ENCODE measurements at regions not wholly inside any gene's neighbourhood (a gene's known extent, or its start where the extent isn't known, plus 50 kb on each side); places are given as distances from the start of the nearest gene placed in this dataset.

DNA sequence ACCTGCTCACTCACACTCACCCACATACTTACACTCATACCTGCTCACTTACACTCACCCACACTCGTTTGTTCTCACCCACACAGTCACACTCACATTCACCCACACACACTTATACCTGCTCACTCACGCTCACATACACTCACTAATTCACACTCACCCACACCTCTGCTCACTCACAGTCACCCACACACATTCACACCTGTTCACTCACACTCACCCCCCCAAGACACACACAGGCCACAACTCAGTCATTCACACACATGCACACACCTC lies 436.2 kb downstream of the BCL11B start:
- Histone ChIP-seq H3K9ac (ENCODE audit: low read depth, low read length) (no peak overlapping the region), H3K4me1 (ENCODE audit: insufficient read depth, low read length) (no peaks in the 10 kb centered on the region), H3K27ac (ENCODE audit: low read length) (no peak overlapping the region), H3K36me3 (ENCODE audit: insufficient read depth, low read depth, low read length) (no peaks in the 10 kb centered on the region), H3K4me3 (ENCODE audit: low read length) (no peak overlapping the region), H3K9me3 (ENCODE audit: insufficient read depth, low read depth, low read length) (peaks cover 7% of the 10 kb centered on the region), H3K27me3 (ENCODE audit: insufficient read depth, low read length) (no peaks in the 10 kb centered on the region)

DNA sequence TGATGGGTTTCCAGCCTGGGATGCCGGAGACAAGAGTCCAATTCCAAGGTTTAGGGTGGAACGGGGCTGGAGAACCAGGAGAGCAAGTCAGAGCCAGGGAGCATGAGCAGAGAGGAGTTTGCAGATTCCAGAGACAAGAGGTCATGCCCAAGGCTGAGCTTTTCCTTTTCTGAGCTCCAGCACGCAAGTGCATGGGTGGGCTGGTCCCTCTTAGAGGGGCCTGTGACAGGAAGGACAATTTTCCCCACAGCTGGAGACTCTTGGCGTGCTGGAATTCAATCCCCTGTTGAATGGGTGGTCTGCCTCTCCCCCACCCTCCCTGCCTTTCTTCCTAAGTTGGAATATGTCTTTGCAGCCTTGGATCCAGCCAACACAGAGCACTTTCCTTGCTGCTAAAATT lies 431.9 kb downstream of the BCL11B start:
- Histone ChIP-seq H3K9ac (ENCODE audit: low read depth, low read length) (no peak overlapping the region), H3K4me1 (ENCODE audit: insufficient read depth, low read length) (no peaks in the 10 kb centered on the region), H3K36me3 (ENCODE audit: insufficient read depth, low read depth, low read length) (no peaks in the 10 kb centered on the region), H3K27ac (ENCODE audit: low read length) (no peak overlapping the region), H3K9me3 (ENCODE audit: insufficient read depth, low read depth, low read length) (peaks cover 7% of the 10 kb centered on the region; the same call in 1 of the 2 replicates), H3K27me3 (ENCODE audit: insufficient read depth, low read length) (no peaks in the 10 kb centered on the region), H3K4me3 (ENCODE audit: low read length) (no peak overlapping the region)

DNA sequence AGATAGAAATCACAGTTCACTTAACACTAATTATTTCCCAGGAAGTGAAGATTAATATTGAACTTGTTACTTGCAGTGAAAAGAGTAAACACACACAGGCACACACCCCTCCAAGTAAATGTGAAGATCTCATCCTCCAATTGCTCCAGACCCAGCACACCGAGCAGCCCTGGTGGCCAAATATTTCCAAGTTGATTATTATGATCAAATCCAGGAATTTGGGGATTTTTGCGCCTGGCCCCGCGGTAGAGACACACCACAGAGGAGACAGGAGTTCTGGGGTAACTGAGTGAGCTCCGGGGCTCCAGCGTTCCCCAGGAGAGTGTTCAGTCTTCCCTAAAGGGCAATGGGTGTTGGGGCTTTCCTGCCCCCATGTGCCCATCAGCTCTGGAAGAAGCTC lies 431.5 kb downstream of the BCL11B start:
- Histone ChIP-seq H3K4me3 (ENCODE audit: low read length) (no peak overlapping the region), H3K36me3 (ENCODE audit: insufficient read depth, low read depth, low read length) (no peaks in the 10 kb centered on the region), H3K27me3 (ENCODE audit: insufficient read depth, low read length) (no peaks in the 10 kb centered on the region), H3K4me1 (ENCODE audit: insufficient read depth, low read length) (no peaks in the 10 kb centered on the region), H3K9me3 (ENCODE audit: insufficient read depth, low read depth, low read length) (peaks cover 7% of the 10 kb centered on the region; the same call in 1 of the 2 replicates), H3K9ac (ENCODE audit: low read depth, low read length) (no peak overlapping the region), H3K27ac (ENCODE audit: low read length) (no peak overlapping the region)

DNA sequence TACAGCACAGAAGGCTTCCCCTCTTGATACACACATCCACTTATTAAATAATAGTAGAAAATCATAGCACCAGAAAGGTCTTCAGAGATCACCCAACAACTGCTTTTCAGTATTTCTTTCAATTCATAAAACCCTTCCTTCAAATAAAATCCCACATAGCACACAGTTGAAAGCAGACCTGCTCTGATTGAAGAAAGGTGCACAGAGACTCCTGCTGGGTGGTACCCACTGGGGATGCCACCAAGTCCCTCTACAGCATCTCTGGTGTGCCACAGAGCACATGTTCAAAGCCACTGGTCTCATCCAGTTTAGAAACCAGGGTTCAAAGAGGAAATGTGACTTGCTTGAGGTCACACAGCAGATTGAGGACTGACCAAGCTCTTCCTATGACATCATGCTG lies 427.5 kb downstream of the BCL11B start:
- Histone ChIP-seq H3K27me3 (ENCODE audit: insufficient read depth, low read length) (no peaks in the 10 kb centered on the region), H3K4me3 (ENCODE audit: low read length) (no peak overlapping the region), H3K4me1 (ENCODE audit: insufficient read depth, low read length) (no peaks in the 10 kb centered on the region), H3K27ac (ENCODE audit: low read length) (no peak overlapping the region), H3K36me3 (ENCODE audit: insufficient read depth, low read depth, low read length) (no peaks in the 10 kb centered on the region), H3K9ac (ENCODE audit: low read depth, low read length) (no peak overlapping the region), H3K9me3 (ENCODE audit: insufficient read depth, low read depth, low read length) (no peaks in the 10 kb centered on the region)

- Histone ChIP-seq H3K9ac (ENCODE audit: low read depth, low read length) (no peak overlapping the region), H3K27me3 (ENCODE audit: insufficient read depth, low read length) (no peaks in the 10 kb centered on the region), H3K36me3 (ENCODE audit: insufficient read depth, low read depth, low read length) (no peaks in the 10 kb centered on the region), H3K4me1 (ENCODE audit: insufficient read depth, low read length) (no peaks in the 10 kb centered on the region), H3K27ac (ENCODE audit: low read length) (no peak overlapping the region), H3K9me3 (ENCODE audit: insufficient read depth, low read depth, low read length) (no peaks in the 10 kb centered on the region), H3K4me3 (ENCODE audit: low read length) (no peak overlapping the region)
These were observed 424.2 kb downstream of the BCL11B start for GRCh38 chr14:98847521-98848468.

DNA sequence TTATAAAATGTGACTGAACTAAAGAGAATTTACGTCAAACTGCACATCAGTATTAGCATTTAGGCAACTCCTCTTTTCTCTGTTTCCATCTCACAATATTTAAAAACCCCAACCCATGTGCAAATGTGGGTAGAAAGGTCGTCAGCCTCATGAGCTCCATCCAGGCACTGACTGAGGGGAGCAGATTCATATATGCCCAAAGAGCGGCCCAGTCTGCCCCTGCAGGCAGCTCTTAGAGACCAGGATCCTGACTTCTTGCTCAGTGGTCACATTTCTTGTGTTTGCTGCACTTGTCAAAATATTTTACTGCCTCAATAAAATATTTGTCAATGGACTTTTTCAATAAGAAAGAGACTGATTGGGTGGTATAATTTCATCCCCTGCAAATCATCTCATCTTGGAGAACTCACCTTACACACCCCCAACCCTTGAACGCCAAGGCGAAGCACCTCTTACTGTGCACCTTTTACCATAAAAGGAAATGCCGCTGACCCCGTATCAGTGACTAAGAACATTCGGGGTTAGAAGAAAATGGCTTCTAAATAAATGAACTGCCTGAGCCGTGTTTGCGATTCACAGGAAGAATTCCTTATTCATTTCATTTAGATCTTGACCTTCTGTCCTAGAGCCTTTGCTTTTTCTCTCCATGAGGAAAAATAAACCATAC lies 418.8 kb downstream of the BCL11B start:
- Histone ChIP-seq H3K27ac (ENCODE audit: low read length) (no peak overlapping the region), H3K9me3 (ENCODE audit: insufficient read depth, low read depth, low read length) (no peaks in the 10 kb centered on the region), H3K36me3 (ENCODE audit: insufficient read depth, low read depth, low read length) (no peaks in the 10 kb centered on the region), H3K4me1 (ENCODE audit: insufficient read depth, low read length) (no peaks in the 10 kb centered on the region), H3K4me3 (ENCODE audit: low read length) (no peak overlapping the region), H3K9ac (ENCODE audit: low read depth, low read length) (no peak overlapping the region; the same call in 1 of the 2 replicates), H3K27me3 (ENCODE audit: insufficient read depth, low read length) (no peaks in the 10 kb centered on the region)

GRCh38 chr14:98855926-98856715 lies 415.9 kb downstream of the BCL11B start:
- no peak overlapping the region for H3K4me3 ChIP-seq (ENCODE audit: low read length)
- H3K36me3 ChIP-seq (ENCODE audit: insufficient read depth, low read depth, low read length), result no peaks in the 10 kb centered on the region
- no peak overlapping the region for H3K27ac ChIP-seq (ENCODE audit: low read length)
- H3K9me3 ChIP-seq (ENCODE audit: insufficient read depth, low read depth, low read length), result no peaks in the 10 kb centered on the region
- H3K27me3 ChIP-seq (ENCODE audit: insufficient read depth, low read length), result no peaks in the 10 kb centered on the region
- no peaks in the 10 kb centered on the region for H3K4me1 ChIP-seq (ENCODE audit: insufficient read depth, low read length)
- H3K9ac ChIP-seq (ENCODE audit: low read depth, low read length), result no peak overlapping the region

DNA sequence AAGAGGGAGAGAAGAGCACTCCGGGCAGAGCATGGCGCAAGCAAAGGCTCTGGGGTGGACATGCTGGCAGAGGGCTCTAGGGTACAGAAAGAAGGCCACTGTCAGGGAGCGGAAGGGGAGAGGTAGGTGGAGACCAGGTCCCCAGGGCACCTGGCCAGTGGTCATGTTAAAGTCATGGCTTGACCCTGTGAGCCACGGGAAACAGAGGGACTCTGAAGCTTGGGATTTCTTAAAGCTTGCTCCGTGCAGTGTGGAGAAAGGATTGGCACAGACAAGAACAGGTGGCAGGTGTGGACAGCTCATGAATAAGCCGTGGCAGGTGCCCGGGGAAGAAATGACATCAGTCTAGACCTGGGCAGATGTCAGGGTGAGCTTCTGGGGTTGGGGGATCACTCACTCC lies 413.8 kb downstream of the BCL11B start:
- Histone ChIP-seq H3K27ac (ENCODE audit: low read length) (no peak overlapping the region), H3K4me1 (ENCODE audit: insufficient read depth, low read length) (no peaks in the 10 kb centered on the region), H3K9ac (ENCODE audit: low read depth, low read length) (no peak overlapping the region), H3K9me3 (ENCODE audit: insufficient read depth, low read depth, low read length) (no peaks in the 10 kb centered on the region), H3K27me3 (ENCODE audit: insufficient read depth, low read length) (no peaks in the 10 kb centered on the region), H3K4me3 (ENCODE audit: low read length) (no peak overlapping the region), H3K36me3 (ENCODE audit: insufficient read depth, low read depth, low read length) (no peaks in the 10 kb centered on the region)

- Histone ChIP-seq H3K27ac (ENCODE audit: low read length) (no peak overlapping the region), H3K9me3 (ENCODE audit: insufficient read depth, low read depth, low read length) (no peaks in the 10 kb centered on the region), H3K36me3 (ENCODE audit: insufficient read depth, low read depth, low read length) (no peaks in the 10 kb centered on the region), H3K27me3 (ENCODE audit: insufficient read depth, low read length) (no peaks in the 10 kb centered on the region), H3K4me1 (ENCODE audit: insufficient read depth, low read length) (no peaks in the 10 kb centered on the region), H3K4me3 (ENCODE audit: low read length) (no peak overlapping the region), H3K9ac (ENCODE audit: low read depth, low read length) (no peak overlapping the region)
These were observed 413.4 kb downstream of the BCL11B start for GRCh38 chr14:98858561-98858960.

DNA sequence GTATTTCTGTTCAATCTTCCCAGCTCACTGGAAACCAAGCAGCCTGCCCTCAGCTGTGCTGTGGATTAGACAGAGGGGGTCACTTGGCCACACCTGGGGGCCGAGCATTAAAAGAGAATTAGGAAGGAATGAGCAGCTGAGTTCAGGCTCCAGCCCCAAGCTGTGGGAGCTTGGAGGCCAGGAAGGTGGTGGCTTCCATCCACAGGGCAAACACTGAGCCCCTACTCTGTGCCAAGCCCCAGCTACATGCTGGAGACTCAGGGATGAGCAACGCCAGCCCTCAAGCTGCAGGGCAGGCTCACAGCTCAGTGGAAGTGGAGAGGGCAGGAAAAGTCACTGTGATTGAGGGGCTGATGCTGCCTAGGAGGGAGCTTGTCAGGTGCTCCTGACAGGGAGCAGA lies 412.7 kb downstream of the BCL11B start:
- Histone ChIP-seq H3K9me3 (ENCODE audit: insufficient read depth, low read depth, low read length) (no peaks in the 10 kb centered on the region), H3K4me1 (ENCODE audit: insufficient read depth, low read length) (no peaks in the 10 kb centered on the region), H3K27me3 (ENCODE audit: insufficient read depth, low read length) (no peaks in the 10 kb centered on the region), H3K36me3 (ENCODE audit: insufficient read depth, low read depth, low read length) (no peaks in the 10 kb centered on the region), H3K4me3 (ENCODE audit: low read length) (no peak overlapping the region), H3K9ac (ENCODE audit: low read depth, low read length) (no peak overlapping the region), H3K27ac (ENCODE audit: low read length) (no peak overlapping the region)

DNA sequence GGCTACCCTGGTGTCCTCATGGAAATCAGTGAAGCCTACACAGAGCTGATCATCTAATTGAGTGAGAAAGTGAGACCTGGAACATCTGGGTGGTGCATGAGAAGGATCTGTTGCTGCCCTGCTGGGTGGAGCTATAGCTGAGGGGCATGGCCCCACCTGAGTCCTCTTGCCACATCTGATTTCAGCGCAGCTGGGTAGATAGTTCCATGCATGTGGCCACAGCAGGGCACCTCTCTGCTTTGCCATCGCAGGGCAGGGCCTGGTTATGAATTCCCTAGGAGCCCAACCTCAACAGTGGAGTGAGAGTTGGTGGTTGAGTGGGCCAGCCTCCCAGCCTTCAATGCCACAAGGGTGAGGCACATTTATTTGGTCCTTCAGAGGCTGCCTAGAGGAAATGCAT lies 407.8 kb downstream of the BCL11B start:
- H3K27ac ChIP-seq (ENCODE audit: low read length), result no peak overlapping the region
- no peaks in the 10 kb centered on the region for H3K4me1 ChIP-seq (ENCODE audit: insufficient read depth, low read length)
- H3K4me3 ChIP-seq (ENCODE audit: low read length), result no peak overlapping the region
- no peak overlapping the region for H3K9ac ChIP-seq (ENCODE audit: low read depth, low read length)
- H3K27me3 ChIP-seq (ENCODE audit: insufficient read depth, low read length), result no peaks in the 10 kb centered on the region
- H3K36me3 ChIP-seq (ENCODE audit: insufficient read depth, low read depth, low read length), result no peaks in the 10 kb centered on the region
- no peaks in the 10 kb centered on the region for H3K9me3 ChIP-seq (ENCODE audit: insufficient read depth, low read depth, low read length)
